ENCODE measurements at regions not wholly inside any gene's neighbourhood (a gene's known extent, or its start where the extent isn't known, plus 50 kb on each side); places are given as distances from the start of the nearest gene placed in this dataset.

DNA sequence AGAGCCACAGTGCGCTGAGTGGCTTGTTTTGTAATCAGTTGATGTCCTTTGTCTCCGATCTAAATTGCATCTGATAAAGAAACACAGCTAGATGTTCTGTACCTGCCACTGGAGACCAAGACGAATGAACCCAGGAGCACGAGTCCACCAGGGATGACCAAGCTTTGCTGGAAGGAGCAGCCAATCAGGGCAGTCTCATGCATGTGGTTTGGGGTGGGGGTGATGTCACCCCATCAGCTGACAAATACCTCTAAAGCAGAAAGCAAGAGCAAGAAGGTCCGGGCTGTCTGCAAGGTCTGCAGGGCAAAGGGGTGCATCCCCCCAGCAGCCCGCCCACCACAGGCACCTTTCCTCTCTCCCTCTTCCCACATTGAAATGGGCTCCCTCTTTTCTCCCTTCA lies 653.8 kb downstream of the AJAP1 start:
- TF ChIP-seq CTCF (IDR thresholded peaks at IDR 0.05) (no peak), POLR2A (IDR thresholded peaks at IDR 0.05) (no peak)
